HG03280 (cell line): ENCODE measurements at regions not wholly inside any gene's neighbourhood (a gene's known extent, or its start where the extent isn't known, plus 50 kb on each side); places are given as distances from the start of the nearest gene placed in this dataset.
"Not testable (repeated sequence)": the region's sequence is repeated elsewhere in the genome, so short reads cannot be mapped to it uniquely, and the experiment has no call there.

ENCODE experiments used
- ATAC-seq: cut with Tn5 transposase; IDR thresholded peaks from one replicate; pipeline ENCODE4 v1.9.1; 2021; ENCODE audit warnings: mild to moderate bottlenecking, moderate library complexity; ENCODE audit not compliant: unreplicated experiment

GRCh38 chr10:131556897-131557495, 245.5 kb upstream of the TCERG1L start:
- no peak for ATAC-seq

DNA sequence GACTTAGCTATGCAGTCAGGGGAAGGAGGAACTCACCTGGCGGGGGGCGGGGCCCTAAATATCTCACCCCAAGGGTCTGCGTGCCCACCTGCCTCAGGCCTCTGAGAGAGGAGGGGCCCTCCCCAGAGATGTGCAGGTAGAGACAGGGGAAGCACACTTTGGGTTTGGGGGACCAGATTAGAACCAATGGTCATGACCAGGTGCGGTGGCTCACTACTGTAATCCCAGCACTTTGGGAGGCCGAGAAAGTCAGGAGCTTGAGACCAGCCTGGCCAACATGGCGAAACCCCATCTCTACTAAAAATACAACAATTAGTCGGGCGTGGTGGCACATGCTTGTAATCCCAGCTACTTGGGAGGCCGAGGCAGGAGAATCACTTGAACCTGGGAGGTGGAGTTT, 246.4 kb upstream of the TCERG1L start:
- ATAC-seq: not testable (repeated sequence)

GRCh38 chr10:131559450-131559911, 248.0 kb upstream of the TCERG1L start:
- no peak for ATAC-seq

- ATAC-seq: no peak
Observed at GRCh38 chr10:131560166-131560565, 248.6 kb upstream of the TCERG1L start.

DNA sequence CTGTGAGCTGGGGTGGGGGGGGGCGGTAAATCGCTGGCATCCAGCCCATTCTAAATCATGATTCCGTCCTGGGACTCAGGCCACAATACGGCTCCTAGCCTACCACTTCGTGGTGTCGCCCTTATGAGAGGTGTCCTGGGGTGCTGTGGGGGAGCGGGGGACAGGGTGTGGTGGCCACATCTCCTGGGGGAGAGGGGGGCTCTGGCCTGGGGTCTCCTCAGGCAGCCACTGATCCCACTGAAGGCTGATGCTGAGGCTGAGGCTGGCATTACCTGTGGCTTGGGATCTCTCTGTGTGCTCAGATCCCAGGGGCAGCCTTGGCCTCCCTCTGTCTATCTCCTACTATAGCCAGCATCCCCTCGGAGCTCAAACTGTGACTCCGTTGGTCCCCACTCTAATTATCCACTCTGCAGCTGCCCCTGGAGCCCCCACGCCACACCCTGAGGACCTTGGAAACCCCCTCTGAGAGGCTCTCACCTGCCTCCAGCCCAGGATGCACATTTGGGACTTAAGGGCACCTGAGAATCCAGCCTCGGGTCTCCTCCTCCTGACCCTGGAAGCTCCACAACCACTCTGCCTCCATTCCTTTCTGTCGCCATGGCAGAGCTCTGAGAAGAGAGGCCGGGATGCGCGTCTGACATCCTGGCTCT, 249.3 kb upstream of the TCERG1L start:
- no peak for ATAC-seq

- no peak for ATAC-seq
Observed at GRCh38 chr10:131561897-131562296, 250.4 kb upstream of the TCERG1L start.

DNA sequence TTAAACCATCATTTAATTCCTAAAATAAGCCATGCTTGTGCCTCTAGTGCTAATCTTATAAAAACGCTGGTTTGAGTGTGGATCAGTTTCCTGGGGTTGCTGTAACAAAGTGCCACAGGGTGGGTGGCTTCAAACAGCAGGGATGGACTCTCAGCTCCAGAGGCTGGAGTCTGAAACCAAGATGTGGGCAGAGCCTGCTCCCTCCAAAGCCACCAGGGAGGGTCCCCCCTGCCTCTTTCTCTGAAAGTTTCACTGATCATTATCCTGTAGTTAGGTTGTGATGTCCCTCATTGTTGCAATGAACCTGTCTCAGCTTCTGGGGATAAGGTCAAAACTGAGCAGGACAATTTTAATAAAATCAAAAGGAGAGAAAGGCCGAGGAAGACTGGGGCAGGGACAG, 251.9 kb upstream of the TCERG1L start:
- ATAC-seq: no peak

GRCh38 chr10:131567279-131568162, 256.0 kb upstream of the TCERG1L start:
- no peak for ATAC-seq

- no peak for ATAC-seq
Observed at GRCh38 chr10:131568866-131569265, 257.3 kb upstream of the TCERG1L start.

GRCh38 chr10:131569851-131570715, 258.6 kb upstream of the TCERG1L start:
- no peak for ATAC-seq

DNA sequence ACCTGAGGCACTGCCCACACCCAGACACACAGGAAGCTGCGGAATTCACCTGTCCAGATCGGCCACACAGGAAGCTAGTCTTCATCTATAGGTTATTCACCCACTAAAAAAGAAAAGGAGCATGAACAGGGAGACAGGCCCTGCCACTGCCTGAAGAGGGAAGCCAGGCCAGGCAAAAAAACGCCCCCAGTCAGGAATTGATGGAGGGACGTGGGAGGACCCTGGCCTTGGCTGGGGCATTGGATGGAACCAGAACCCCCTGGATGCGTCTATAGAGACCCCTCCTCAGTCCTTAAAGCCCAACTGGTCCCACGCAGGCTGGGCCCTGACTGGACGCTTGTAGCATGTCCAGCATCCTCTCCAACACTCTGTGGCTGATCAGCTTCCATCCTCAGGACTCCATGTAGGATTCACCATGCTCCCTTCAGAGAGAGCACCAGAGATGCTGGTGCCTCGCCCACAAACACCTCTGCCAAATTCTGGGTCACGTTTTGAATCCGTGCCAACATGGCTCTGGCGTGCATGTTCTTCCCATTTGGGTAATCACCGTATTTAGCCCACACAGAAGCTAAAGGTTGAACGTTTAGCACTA, 259.3 kb upstream of the TCERG1L start:
- ATAC-seq: no peak

DNA sequence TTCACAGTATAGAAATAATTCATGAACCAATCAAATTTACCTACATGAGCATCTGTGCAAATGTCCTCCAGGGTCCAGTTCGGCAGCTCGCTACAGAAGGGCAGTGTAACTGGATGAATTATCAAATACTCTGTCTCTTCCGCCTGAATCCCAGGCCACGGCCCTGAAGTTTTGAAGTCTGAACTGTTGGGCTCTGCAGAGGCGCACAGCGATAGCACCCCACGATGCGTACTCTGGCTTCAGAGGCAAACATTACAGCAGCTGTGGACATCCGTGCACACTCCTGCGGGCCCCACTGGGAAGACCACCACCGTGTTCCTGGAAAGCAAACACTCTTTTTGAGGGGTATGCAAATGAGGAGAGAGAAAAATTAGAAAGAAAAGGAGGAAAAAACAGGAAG, 259.8 kb upstream of the TCERG1L start:
- no peak for ATAC-seq

DNA sequence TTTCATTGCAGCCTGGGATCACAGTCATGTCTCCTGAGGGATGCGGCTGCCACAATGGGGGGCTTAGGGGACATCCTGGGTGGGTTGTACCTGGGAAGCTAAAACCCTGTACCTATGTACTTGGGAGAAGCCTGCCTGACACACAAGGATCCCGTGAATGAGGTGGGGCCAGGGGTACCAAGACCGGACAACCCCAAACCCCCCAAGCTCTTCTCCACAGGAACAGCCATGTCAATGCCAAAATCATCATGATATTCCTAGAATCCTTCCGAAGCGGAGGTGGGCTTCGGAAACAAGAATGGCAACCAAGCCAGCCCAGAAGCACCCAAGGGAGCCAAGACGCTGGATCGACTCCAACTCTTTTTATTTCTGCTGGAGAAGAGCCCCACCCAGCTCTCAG, 260.3 kb upstream of the TCERG1L start:
- no peak for ATAC-seq

DNA sequence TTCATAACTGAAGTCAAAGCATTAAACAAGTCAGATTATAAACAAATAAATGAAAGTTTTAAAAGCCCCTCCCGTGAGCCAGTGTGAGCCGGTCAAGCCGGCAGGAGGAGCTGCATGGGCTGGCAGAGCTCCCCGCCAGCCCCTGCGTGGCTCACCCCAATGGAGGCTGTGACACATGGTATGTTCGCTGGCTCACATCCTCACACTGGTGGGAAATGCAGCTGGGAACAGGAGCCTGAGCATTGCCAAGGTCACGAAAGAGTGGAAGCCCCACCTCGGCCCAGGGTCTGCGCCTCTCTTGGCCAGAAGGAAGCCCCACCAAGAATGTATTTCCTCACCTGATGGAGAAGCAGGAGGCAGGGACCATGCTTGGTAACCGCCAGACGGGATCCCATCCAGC, 261.7 kb upstream of the TCERG1L start:
- no peak for ATAC-seq

DNA sequence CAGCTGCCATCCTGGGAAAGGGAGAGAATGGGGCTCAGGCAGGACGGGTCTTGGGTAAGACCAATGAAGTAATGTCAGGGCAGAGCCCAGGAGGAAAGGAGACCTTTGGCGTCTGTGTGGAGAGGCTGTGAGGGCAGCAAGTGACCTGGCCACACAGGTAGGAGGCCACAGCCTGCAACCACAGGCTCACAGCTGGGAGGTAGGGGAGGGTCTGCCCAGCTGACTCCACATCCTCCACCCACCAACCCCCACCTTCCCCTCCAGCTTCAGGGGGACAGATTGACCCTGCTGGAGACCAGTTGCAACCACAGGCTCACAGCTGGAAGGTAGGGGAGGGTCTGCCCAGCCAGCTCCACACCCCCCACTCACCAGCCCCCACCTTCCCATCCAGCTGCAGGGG, 262.2 kb upstream of the TCERG1L start:
- ATAC-seq: no peak

- no peak for ATAC-seq
Observed at GRCh38 chr10:131574363-131574706, 262.8 kb upstream of the TCERG1L start.

- ATAC-seq: no peak
Observed at GRCh38 chr10:131574707-131575430, 263.3 kb upstream of the TCERG1L start.

- no peak for ATAC-seq
Observed at GRCh38 chr10:131575877-131576276, 264.4 kb upstream of the TCERG1L start.

DNA sequence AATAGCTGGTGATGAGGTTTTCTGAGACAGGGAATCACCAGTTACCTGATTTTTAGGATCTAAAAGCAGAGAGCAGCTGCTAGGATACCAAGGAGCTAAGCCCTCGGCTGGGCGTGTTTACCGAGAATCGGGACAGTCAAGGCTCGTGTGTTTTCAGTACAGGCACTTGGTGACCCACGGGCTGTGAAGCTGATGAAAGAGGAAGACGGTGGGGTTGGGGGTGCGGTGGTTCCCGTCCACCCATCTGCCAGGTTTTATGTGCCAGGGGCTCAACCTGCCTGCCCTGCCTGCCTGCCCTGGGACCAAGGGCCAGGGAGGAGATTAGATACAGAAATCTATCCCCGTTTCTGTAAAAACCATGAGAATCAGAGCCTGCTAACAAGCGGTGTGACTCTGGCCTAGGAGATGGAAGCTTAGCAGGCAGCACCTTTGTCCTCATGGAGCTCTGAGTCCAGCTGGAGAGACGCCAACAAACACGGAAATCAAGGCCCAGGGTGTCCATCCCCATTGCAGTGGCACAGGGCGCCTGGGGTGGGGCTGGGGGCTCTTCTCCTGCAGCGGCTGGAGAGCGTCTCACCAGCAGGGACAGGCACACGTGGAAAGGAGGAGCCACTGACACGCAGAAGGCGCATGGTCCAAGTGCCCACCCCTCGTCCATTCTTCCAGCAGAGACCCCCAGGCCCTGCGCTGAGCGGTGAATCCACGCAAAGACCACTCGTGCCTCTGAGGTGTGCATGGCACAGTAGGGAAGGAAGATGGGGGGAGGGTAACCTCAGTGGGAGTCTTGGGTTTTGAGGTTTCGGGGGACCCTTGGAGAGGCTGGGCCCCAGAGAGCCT, 265.0 kb upstream of the TCERG1L start:
- no peak for ATAC-seq
